Stimulated activated CD4-positive, alpha-beta T cell treated with anti-CD3 and anti-CD28 coated beads, TNF-alpha, amount 100 ng/mL, for 24 hours (primary cell): ENCODE measurements at regions not wholly inside any gene's neighbourhood (a gene's known extent, or its start where the extent isn't known, plus 50 kb on each side); places are given as distances from the start of the nearest gene placed in this dataset.

Experiments
- DNase-seq, 3 experiments: peaks; one replicate each; pipeline ENCODE4 v3.0.0-alpha.2; 2020; ENCODE audit warnings: low read depth in 3 of 3

DNA sequence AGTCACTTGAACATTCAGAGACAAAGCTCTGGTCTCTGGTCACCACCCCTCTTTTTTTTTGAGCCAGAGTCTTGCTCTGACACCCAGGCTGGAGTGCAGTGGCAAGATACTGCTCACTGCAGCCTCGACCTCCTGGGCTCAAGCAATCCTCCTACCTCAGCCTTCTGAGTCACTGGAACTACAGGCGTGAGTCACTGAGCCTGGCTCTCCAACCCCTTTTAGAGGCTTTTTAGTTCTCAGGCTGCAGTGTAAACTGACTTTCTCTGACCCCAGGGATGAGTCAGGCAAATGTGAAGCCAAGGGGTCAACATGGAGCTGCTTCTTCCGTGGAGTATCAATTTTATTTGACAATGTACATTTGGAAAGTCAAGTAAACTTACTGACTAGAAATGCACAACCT lies 229.2 kb downstream of the PTTG2 start:
- DNase-seq: peak in 1 of 3 experiments; percentile 21

- DNase-seq: no peak
These were observed 230.6 kb downstream of the PTTG2 start for GRCh38 chr4:38190717-38191178.

- DNase-seq: no peak
These were observed 232.3 kb downstream of the PTTG2 start for GRCh38 chr4:38192516-38192915.

GRCh38 chr4:38193236-38193863 lies 233.2 kb downstream of the PTTG2 start:
- no peak for DNase-seq

DNA sequence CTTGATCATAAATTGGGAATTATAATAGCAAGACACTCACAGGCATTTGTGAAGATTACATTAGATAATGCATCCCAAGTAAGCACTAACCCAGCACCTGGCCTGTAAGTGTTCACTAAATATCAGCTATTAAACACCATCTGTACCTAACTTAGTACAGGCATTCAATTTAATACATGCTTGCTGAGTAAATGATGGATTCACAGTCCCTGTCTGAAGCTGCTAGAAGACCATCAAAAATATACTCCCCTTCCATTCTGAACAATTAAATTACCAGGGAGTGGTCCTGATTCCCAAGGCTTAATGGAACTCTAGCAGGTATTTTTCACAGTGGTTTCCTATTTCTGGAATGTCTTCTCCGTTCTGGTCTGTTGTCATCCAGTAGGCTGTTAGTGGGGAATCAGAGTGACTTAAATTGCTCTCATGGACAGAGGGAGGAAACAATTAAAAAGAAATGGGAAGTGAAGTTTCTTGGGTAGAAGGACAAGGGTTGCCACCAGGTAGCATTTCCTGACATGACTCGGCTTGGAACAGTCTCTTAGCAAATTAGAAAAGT lies 233.9 kb downstream of the PTTG2 start:
- DNase-seq: no peak

- DNase-seq: no peak
These were observed 235.3 kb downstream of the PTTG2 start for GRCh38 chr4:38195486-38195885.

DNA sequence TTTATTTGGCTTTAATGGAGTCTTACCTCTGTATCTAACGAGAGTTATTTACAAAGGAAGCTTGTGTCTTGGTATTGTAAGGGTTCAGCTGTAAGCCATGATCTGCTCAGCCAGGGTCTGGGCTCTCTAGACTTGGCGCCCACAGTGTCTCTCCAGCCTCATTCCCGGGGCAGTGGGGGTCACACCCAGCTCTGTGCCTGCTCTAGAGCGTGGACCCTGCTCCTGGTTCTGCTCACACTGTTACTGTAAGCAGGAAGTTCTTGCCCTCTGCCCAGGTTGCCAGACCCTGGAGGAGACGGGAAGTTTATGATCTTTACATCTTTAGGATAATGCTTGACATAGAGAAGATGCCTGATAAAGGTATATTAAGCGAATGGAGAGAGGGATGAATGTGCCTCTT lies 235.7 kb downstream of the PTTG2 start:
- no peak for DNase-seq

DNA sequence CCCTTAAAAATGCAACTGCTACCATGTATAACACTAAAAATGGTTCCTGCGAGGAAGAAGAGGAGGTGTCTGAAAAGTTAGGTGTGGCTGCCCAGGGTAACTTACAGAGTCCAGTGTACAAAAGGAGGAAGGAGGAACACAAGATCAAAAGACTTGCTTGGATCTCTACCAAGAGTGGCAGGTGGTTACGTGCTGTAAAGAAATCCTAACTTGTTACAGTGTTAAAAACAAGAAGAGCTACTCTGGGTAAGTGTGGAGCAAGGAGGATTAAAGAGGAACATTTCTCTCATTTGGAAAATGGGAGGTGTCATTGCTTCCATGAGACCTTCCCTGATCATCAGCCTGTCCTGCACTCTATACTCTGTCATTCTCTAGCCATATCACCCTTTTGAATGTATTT lies 242.0 kb downstream of the PTTG2 start:
- no peak for DNase-seq

GRCh38 chr4:38203609-38204008 lies 243.4 kb downstream of the PTTG2 start:
- no peak for DNase-seq

GRCh38 chr4:38204339-38205035 lies 244.3 kb downstream of the PTTG2 start:
- DNase-seq: no peak

DNA sequence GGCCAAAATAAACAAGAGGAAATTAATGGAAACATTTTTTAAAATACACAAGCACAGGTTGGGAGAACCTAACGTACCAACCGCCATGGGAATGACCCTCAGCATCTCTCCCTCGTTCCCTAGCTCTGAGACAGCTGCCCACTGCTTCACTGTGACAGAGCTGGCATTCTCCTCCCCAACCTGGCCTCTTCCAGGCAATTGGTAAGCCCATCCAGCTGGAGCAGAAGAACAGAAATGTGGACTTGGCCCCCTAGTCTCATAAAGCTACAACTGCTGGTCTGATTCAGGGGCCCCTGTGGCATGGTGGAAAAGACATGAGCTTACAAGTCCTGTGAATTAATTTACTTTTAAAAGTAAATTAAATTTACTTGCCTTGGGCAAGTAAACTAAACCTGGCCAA lies 245.1 kb downstream of the PTTG2 start:
- no peak for DNase-seq

GRCh38 chr4:38207110-38207457 lies 246.9 kb downstream of the PTTG2 start:
- DNase-seq: no peak

DNA sequence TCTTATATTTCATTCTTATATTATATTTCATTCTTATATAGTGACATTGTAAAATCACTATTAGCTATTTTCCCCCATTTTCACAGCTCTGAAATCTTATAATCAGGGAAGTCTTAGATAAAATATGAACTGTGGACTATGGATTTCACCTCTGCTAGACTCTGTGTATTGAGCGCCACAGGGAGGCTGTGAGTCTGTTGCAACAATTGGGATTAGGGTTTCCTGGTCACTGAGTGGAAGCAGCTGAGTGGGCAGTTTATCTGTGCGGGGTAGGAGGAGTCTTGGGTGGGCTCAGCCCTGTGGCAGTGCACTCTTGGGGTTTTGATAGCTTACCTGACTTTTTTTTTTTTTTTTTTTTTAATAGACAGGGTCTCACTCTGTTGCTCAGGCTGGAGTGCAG lies 249.5 kb downstream of the PTTG2 start:
- no peak for DNase-seq

DNA sequence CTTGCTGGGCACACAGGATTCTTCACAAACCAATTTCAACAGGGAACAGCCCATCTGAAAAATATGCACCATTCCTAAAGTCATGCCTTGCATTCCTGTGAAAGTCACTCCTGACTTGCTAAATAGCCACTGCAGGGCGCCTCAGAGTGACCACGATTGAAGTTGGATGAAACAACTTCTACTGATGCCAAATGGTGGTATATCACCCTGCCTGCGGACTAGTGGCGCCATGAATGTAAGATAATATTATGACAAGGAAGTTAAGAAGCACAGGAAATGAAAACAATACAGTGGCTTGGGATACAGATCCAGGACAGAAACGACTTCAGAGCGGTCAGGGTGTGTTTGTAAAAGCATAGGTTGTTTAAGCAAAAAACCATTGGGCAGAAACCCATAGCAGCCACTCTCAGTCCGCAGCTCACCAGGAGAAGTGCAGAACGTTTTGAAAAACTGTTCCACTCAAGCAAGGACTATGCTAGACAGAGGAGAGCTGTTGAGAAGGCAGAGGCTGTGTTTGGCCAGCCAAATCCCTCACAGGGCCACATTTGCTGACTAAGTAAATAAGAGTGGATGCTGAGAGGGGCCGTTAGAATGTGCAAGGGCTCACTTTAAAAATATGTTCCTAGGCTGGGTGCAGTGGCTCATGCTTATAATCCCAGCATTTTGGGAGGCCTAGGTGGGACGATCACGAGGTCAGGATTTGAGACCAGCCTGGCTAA lies 250.4 kb downstream of the PTTG2 start:
- DNase-seq: no peak

DNA sequence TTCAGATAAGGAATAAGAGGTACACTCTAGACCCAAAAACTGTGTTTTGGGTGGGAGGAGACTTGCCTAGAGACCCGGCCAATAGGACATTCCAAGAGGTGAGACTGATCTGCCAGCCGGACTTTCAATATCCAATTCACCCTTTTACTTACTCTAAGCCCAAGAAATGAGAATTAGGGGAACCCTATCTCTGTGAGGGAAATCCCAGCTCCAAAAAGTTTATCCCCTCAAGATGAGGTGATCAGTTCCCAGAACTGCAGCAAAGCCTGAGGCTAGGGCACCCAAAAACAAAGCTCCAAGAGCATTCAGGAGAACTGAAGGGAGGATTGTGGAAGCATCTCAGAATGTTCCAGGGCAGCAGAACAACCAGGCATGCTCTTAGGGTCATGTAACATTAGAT lies 251.7 kb downstream of the PTTG2 start:
- no peak for DNase-seq

DNA sequence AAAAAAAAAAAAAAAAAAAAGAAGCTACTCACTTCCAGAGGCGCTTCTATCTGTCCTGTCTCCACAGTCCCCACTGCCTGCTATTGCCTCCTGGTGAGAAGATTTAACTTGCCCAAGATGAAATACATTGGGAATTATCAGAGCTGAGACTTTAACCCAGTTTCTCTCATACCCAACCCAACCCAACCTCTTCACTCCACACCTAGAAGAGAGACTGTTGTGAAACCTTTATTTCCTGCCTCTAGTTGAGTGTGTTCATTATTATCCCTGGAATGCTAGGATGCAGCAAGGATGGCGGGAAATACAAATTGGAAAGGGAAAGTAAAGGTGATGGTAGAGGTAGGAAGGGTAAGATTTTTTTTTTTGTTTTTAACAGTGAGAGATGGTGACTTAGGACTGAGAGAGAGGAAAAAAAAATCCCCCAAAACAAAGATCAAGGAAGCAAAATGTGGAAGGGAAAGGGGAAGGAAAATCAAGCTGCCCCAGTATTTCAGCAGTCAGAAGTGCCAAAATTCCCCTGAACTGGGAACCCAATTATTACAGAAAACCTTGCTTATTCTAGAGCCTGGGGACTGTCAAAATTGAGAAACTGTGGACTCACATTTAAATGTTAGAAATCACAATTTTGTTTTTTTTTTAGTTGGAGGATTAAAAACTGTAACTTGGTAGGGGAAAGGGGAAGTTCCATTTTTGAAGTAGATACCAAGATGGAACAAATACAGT lies 253.0 kb downstream of the PTTG2 start:
- no peak for DNase-seq

DNA sequence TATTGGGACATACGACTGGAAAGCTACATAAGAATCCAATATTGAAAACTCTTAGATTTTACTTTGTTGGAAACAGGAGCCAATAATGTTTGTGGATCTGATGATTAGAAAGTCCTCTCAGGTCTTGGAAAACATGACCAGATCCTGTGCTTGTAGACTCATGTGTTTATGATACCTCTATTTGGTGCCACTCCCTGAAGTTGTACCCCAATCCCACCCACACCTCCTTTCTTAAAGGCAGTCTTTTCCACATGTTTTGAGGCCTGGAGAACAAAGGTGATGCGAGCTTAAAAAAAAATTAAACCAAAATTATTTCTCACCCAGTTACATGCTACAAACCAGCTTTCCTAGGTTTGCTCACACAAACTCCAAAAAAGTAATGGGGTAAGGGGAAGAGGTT lies 262.7 kb downstream of the PTTG2 start:
- no peak for DNase-seq

DNA sequence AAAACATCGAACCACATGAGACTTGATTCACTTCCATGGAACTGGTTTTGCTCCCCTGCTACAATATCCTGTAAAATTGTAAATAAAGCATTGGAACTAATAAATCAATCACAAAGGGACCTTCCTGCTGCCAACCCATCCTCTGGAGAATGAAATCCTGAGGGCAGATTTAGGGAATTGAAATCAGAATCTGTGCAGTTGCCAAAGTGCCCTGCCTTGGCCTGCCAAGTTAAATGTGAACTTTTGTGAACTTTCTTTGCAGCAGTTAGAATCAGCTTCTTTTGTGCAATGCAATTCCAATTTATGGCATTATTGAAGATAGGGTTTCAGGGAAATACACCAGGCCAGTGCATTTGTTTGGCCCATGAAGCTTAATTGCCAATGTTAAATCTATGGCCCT lies 263.1 kb downstream of the PTTG2 start:
- DNase-seq: no peak

DNA sequence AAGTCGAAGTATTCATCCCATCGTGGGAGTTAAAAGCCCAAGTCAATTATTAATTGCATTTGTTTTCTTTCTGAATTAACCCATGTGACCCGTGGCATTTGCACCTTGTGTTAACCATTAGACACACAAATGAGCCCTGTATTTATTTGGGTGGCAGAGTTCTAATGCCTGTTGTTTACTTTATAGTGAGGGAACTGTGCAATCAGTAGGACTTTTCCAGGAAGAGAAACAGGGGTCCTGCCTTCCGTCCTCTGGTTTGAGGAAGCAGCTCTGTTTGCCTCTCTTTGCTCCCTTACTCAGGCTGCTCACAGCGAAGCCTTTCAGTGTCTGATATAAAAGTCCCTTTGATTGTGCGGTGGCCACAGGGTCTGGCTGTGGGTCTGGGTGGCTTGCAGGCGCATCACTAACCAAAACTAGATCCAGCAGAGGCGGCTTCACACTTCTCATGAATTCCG lies 263.6 kb downstream of the PTTG2 start:
- no peak for DNase-seq

- no peak for DNase-seq
These were observed 264.7 kb downstream of the PTTG2 start for GRCh38 chr4:38224850-38225249.

DNA sequence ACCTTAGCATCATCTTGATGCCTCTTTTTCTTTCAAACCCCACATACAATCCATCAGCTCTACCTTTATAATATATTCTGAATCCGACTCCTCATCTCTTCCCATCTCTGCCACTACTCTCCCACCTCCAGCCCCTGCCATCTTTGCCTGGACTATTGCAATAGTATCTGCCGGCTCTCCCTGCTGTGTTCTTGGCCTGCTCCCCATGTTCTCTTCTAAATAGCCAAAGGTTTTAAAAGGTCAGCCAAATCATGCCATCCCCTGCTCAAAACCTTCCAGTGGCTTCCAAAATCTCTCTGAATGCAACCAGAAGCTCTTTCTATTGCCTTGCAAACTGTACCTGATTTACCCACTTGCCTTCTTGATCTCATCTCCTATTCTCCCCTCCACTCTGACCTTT lies 266.0 kb downstream of the PTTG2 start:
- DNase-seq: no peak
